Right lobe of liver (tissue), 4 donors: ENCODE measurements at regions not wholly inside any gene's neighbourhood (a gene's known extent, or its start where the extent isn't known, plus 50 kb on each side); places are given as distances from the start of the nearest gene placed in this dataset.

Source experiments
- CTCF ChIP-seq, 4 donors: fragments of 200-600 bp in 3 of 4; fragments of 450-650 bp in 1 of 4; IDR thresholded peaks; one replicate each; pipeline versions ENCODE4 v1.5.1 to v1.8.0; 2016 to 2022; ENCODE audit warnings: antibody characterized with exemption in 4 of 4, mild to moderate bottlenecking in 2 of 4
- POLR2A ChIP-seq: fragments of 450-650 bp; IDR thresholded peaks from one replicate; pipeline ENCODE4 v1.6.1; 2017; ENCODE audit warnings: antibody characterized with exemption, mild to moderate bottlenecking
- donor health status: DM: no; HTN: no; CAD: no.
- donor health status: DM: no; HTN: no; CAD: no.
- donor health status: DM: no; HTN: yes; CAD: no.

DNA sequence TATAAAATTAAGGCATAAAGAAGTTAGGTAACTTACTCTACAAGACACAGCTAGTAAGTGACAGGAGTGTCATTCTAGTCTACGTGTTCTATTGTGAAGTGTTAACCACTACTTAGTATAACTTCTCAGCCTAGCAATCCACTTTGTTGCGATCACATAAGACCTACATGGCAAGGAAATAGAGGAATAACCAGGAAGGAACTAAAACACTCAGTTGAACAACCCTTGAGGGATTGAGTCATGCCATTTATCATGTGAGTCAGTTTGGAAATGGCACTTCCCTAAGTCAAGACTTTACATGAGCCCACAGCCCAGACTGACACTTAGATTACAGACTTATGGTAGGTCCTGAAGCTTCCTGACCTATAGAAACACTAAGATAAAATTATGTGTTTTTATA is 279.5 kb upstream of the PCDH20 start:
- TF ChIP-seq CTCF (IDR thresholded peaks at IDR 0.05) (no peak), POLR2A (no peak)
